ENCODE measurements at regions not wholly inside any gene's neighbourhood (a gene's known extent, or its start where the extent isn't known, plus 50 kb on each side); places are given as distances from the start of the nearest gene placed in this dataset.
"Not testable (repeated sequence)": the region's sequence is repeated elsewhere in the genome, so short reads cannot be mapped to it uniquely, and the experiment has no call there.

- 75% methylated on average over 1 of the region's 1 CpG for WGBS
- no peak overlapping the region for H3K4me3 ChIP-seq (ENCODE audit: low read depth, low read length)
- H3K36me3 ChIP-seq (ENCODE audit: insufficient read depth), result no peaks in the 10 kb centered on the region
- H3K27ac ChIP-seq (ENCODE audit: low read depth), result no peak overlapping the region
- no peaks in the 10 kb centered on the region for H3K4me1 ChIP-seq (ENCODE audit: insufficient read depth)
- no peak for DNase-seq (ENCODE audit: extremely low spot score)
These were observed 54.4 kb upstream of the JAK1 start for GRCh38 chr1:65020774-65021173.

DNA sequence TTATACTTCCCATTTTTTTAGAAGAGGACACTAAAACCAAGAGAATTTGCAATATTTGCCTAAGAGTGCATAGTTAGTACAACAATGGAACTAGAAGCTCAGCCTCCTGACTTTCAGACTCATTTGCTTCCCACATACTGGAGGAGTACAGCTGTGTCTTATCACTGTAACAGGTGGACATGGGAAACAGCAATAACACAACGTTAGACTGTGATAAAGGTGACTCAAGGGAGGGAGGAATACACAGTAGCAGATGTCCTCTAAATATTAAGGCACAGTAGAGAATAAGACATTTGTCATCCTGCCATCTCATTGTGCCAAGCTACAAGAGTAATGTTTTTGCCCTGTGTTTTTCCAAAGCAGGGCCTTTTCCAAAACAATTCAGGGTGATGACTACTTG is 55.4 kb upstream of the JAK1 start:
- no peak overlapping the region for H3K27ac ChIP-seq (ENCODE audit: low read depth)
- DNase-seq (ENCODE audit: extremely low spot score), result no peak
- no peak overlapping the region for H3K4me3 ChIP-seq (ENCODE audit: low read depth, low read length)
- WGBS, result 18% methylated on average over 1 of the region's 1 CpG
- no peaks in the 10 kb centered on the region for H3K4me1 ChIP-seq (ENCODE audit: insufficient read depth)
- no peaks in the 10 kb centered on the region for H3K36me3 ChIP-seq (ENCODE audit: insufficient read depth)

GRCh38 chr1:65022216-65022615 is 55.9 kb upstream of the JAK1 start:
- Histone ChIP-seq H3K4me1 (ENCODE audit: insufficient read depth) (no peaks in the 10 kb centered on the region), H3K36me3 (ENCODE audit: insufficient read depth) (no peaks in the 10 kb centered on the region), H3K4me3 (ENCODE audit: low read depth, low read length) (no peak overlapping the region), H3K27ac (ENCODE audit: low read depth) (no peak overlapping the region)
- no peak for DNase-seq (ENCODE audit: extremely low spot score)

- no peak overlapping the region for H3K4me3 ChIP-seq (ENCODE audit: low read depth, low read length)
These were observed 59.4 kb upstream of the JAK1 start for GRCh38 chr1:65025794-65026193.

DNA sequence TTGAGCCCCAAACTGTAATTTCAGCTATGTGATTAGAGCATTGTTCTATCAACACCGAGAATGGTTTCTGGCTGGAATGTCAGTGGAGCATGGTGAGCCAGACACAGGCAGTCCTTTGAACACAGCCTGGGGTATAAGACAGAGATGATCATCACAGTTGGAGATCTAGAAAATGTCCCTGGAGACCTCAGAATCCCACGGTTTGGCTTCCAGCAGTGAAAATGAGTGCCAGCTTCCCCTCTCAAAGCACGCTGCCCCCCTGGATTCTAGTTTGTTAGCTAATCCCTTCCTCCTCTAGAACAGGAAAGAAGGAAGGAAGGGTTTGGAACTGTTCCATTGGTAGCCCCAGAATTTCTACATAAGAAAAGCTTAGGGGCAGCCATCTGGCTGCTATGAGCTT is 59.9 kb upstream of the JAK1 start:
- WGBS, result 52% methylated on average over 3 of the region's 3 CpGs
- DNase-seq (ENCODE audit: extremely low spot score), result no peak
- H3K27ac ChIP-seq (ENCODE audit: low read depth), result no peak overlapping the region
- no peaks in the 10 kb centered on the region for H3K4me1 ChIP-seq (ENCODE audit: insufficient read depth)
- no peaks in the 10 kb centered on the region for H3K36me3 ChIP-seq (ENCODE audit: insufficient read depth)
- H3K4me3 ChIP-seq (ENCODE audit: low read depth, low read length), result no peak overlapping the region

More at GRCh38 chr1:65025794-65026193, 59.4 kb upstream of the JAK1 start:
- Histone ChIP-seq H3K36me3 (ENCODE audit: insufficient read depth) (no peaks in the 10 kb centered on the region), H3K27ac (ENCODE audit: low read depth) (no peak overlapping the region), H3K4me1 (ENCODE audit: insufficient read depth) (no peaks in the 10 kb centered on the region)
- WGBS, result 95% methylated on average over 3 of the region's 3 CpGs
- DNase-seq (ENCODE audit: extremely low spot score), result no peak

DNA sequence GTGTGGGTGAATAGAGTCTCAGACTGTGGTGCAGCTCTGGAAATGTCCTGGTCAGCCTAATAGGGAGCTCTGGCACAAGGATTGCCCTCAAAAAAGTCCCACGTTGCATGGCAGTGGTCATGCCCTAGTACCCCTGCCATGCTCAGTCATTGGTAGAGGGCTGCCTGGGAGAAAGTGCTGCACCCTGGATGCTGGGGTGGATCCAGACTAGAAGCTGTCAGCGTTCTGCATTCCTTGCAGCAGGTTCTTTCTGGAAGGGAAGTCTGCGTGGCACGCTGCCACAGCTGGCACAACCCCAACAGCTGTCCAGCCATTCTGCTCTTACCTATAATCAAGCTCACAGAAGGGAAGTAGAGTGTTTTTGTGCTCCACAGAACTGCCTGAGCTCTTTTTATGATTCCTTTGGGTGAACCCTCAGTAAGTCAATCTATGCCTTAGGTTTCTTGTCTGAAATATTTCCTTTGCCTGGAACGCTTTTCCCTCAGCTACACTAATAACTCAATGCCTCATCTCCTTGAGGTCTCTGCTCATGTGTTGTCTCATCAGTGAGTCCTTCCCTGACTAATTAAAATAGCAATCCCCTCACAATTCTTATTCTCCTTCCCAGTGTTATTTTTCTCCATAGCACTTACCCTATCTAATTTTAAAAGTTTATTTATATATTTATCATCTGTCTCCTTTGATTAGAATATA is 61.5 kb upstream of the JAK1 start:
- Histone ChIP-seq H3K27ac (ENCODE audit: low read depth) (no peak overlapping the region), H3K36me3 (ENCODE audit: insufficient read depth) (no peaks in the 10 kb centered on the region), H3K4me3 (ENCODE audit: low read depth, low read length) (no peak overlapping the region), H3K4me1 (ENCODE audit: insufficient read depth) (no peaks in the 10 kb centered on the region)
- DNase-seq (ENCODE audit: extremely low spot score), result no peak
- WGBS, result 63% methylated on average over 5 of the region's 5 CpGs

DNA sequence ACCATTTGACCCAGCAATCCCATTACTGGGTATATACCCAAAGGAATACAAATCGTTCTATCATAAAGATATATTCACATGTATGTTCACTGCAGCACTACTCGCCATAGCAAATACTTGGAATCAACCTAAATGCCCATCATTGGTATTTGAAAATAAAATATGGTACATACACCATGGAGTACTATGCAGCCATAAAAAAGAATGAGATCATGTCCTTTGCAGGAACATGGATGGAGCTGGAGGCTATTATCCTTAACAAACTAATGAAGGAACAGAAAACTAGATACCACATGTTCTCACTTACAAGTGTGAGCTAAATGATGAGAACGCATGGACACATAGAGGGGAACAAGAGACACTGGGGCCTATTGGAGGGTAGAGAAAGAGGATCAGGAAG is 63.1 kb upstream of the JAK1 start:
- DNase-seq (ENCODE audit: extremely low spot score); H3K4me1 ChIP-seq (ENCODE audit: insufficient read depth); H3K36me3 ChIP-seq (ENCODE audit: insufficient read depth); H3K4me3 ChIP-seq (ENCODE audit: low read depth, low read length); H3K27ac ChIP-seq (ENCODE audit: low read depth): not testable (repeated sequence)
- WGBS, result 97% methylated on average over 3 of the region's 3 CpGs

GRCh38 chr1:65034879-65035278 is 68.5 kb upstream of the JAK1 start:
- not testable (repeated sequence) for H3K27ac ChIP-seq (ENCODE audit: low read depth); H3K4me1 ChIP-seq (ENCODE audit: insufficient read depth); DNase-seq (ENCODE audit: extremely low spot score); H3K36me3 ChIP-seq (ENCODE audit: insufficient read depth); H3K4me3 ChIP-seq (ENCODE audit: low read depth, low read length)
- 96% methylated on average over 5 of the region's 5 CpGs for WGBS

GRCh38 chr1:65036570-65037051 is 70.3 kb upstream of the JAK1 start:
- 96% methylated on average over 1 of the region's 1 CpG for WGBS
- no peak for DNase-seq (ENCODE audit: extremely low spot score)
- Histone ChIP-seq H3K4me3 (ENCODE audit: low read depth, low read length) (no peak overlapping the region), H3K27ac (ENCODE audit: low read depth) (no peak overlapping the region), H3K4me1 (ENCODE audit: insufficient read depth) (no peaks in the 10 kb centered on the region), H3K36me3 (ENCODE audit: insufficient read depth) (no peaks in the 10 kb centered on the region)

- no peak for DNase-seq (ENCODE audit: extremely low spot score)
- H3K4me3 ChIP-seq (ENCODE audit: low read depth, low read length), result no peak overlapping the region
- H3K36me3 ChIP-seq (ENCODE audit: insufficient read depth), result no peaks in the 10 kb centered on the region
- WGBS, result 97% methylated on average over 1 of the region's 1 CpG
- no peak overlapping the region for H3K27ac ChIP-seq (ENCODE audit: low read depth)
- H3K4me1 ChIP-seq (ENCODE audit: insufficient read depth), result no peaks in the 10 kb centered on the region
These were observed 72.7 kb upstream of the JAK1 start for GRCh38 chr1:65039066-65039465.

- WGBS, result 64% methylated on average over 2 of the region's 2 CpGs
- DNase-seq (ENCODE audit: extremely low spot score), result no peak
- H3K27ac ChIP-seq (ENCODE audit: low read depth), result no peak overlapping the region
- no peaks in the 10 kb centered on the region for H3K36me3 ChIP-seq (ENCODE audit: insufficient read depth)
- H3K4me3 ChIP-seq (ENCODE audit: low read depth, low read length), result no peak overlapping the region
- no peaks in the 10 kb centered on the region for H3K4me1 ChIP-seq (ENCODE audit: insufficient read depth)
These were observed 73.2 kb upstream of the JAK1 start for GRCh38 chr1:65039508-65039907.

DNA sequence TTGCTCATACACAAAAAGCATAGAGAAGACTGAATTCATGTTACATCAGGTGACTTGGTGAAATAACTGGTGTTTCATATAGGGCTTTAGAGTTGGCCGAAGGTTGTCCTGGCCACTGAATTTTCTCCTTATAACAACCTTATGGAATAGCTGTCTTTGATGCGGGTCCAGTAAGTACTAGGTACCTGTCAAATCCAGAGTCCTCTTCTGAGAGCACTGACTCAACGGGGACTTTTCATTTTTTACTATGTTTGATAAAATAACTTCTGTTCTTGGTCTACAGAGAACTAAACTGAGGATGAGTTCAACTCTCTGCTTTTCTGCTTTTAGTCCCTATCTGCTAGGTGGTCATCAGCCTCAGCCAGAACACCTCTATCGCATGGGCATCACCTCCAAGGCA is 76.1 kb upstream of the JAK1 start:
- DNase-seq (ENCODE audit: extremely low spot score), result no peak
- H3K27ac ChIP-seq (ENCODE audit: low read depth), result no peak overlapping the region
- no peaks in the 10 kb centered on the region for H3K36me3 ChIP-seq (ENCODE audit: insufficient read depth)
- WGBS, result 97% methylated on average over 4 of the region's 4 CpGs
- H3K4me3 ChIP-seq (ENCODE audit: low read depth, low read length), result no peak overlapping the region
- H3K4me1 ChIP-seq (ENCODE audit: insufficient read depth), result no peaks in the 10 kb centered on the region

DNA sequence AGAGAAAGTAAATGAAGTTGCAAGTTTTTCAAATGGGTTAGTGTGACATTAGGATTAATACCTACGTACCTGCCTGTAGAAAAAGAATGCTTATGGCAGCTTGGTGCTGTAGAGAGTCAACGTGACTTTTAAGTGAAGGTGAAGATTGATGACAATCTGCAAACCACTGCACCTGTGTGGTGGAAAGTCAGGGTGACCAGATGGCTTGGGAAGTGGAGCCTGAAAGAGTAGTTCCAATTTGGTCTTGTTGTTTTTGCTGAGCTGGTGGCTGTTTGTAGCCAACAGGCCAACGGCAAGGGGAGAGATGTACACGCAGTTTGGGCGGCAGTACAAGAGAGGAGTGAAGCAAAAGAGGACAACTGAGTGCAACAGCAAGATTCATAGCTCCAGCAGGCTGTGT is 78.1 kb upstream of the JAK1 start:
- H3K27ac ChIP-seq (ENCODE audit: low read depth), result no peak overlapping the region
- no peaks in the 10 kb centered on the region for H3K4me1 ChIP-seq (ENCODE audit: insufficient read depth)
- H3K4me3 ChIP-seq (ENCODE audit: low read depth, low read length), result no peak overlapping the region
- no peaks in the 10 kb centered on the region for H3K36me3 ChIP-seq (ENCODE audit: insufficient read depth)
- DNase-seq (ENCODE audit: extremely low spot score), result no peak
- 91% methylated on average over 5 of the region's 5 CpGs for WGBS

- H3K4me3 ChIP-seq (ENCODE audit: low read depth, low read length), result no peak overlapping the region
- no peak overlapping the region for H3K27ac ChIP-seq (ENCODE audit: low read depth)
- DNase-seq (ENCODE audit: extremely low spot score), result no peak
- 88% methylated on average over 4 of the region's 4 CpGs for WGBS
- no peaks in the 10 kb centered on the region for H3K36me3 ChIP-seq (ENCODE audit: insufficient read depth)
- no peaks in the 10 kb centered on the region for H3K4me1 ChIP-seq (ENCODE audit: insufficient read depth)
These were observed 78.9 kb upstream of the JAK1 start for GRCh38 chr1:65045022-65045817.

Data from urinary bladder (tissue), 3 donors.